Stimulated activated CD4-positive, alpha-beta T cell treated with anti-CD3 and anti-CD28 coated beads, TNF-alpha, amount 100 ng/mL, for 1 hour (primary cell): ENCODE measurements at regions not wholly inside any gene's neighbourhood (a gene's known extent, or its start where the extent isn't known, plus 50 kb on each side); places are given as distances from the start of the nearest gene placed in this dataset.
"Not testable (repeated sequence)": the region's sequence is repeated elsewhere in the genome, so short reads cannot be mapped to it uniquely, and the experiment has no call there.

Experiments used
- DNase-seq, 3 donors: peaks; one replicate each; pipeline ENCODE4 v3.0.0-alpha.2; 2020; ENCODE audit warnings: low read depth in 3 of 3, low spot score in 1 of 3

GRCh38 chrX:149420566-149420965 lies 84.5 kb downstream of the IDS start:
- DNase-seq = not testable (repeated sequence)

- DNase-seq = no peak
Measured at GRCh38 chrX:149398027-149398426, 107.1 kb downstream of the IDS start.

GRCh38 chrX:149392921-149393320 lies 112.2 kb downstream of the IDS start:
- DNase-seq = no peak

- no peak for DNase-seq
Measured at GRCh38 chrX:149383852-149384251, 121.3 kb downstream of the IDS start.

- no peak for DNase-seq
Measured at GRCh38 chrX:149374751-149375150, 130.4 kb downstream of the IDS start.

GRCh38 chrX:149372866-149373265 lies 132.2 kb downstream of the IDS start:
- no peak for DNase-seq

GRCh38 chrX:149371986-149372385 lies 133.1 kb downstream of the IDS start:
- DNase-seq = no peak

- DNase-seq = no peak
Measured at GRCh38 chrX:149370097-149370496, 135.0 kb downstream of the IDS start.

GRCh38 chrX:149365552-149365951 lies 139.6 kb downstream of the IDS start:
- DNase-seq = no peak

GRCh38 chrX:149365061-149365460 lies 140.0 kb downstream of the IDS start:
- no peak for DNase-seq

GRCh38 chrX:149363965-149364364 lies 141.1 kb downstream of the IDS start:
- no peak for DNase-seq

GRCh38 chrX:149346306-149346705 lies 158.8 kb downstream of the IDS start:
- DNase-seq = no peak

- DNase-seq = no peak
Measured at GRCh38 chrX:149322316-149322715, 182.8 kb downstream of the IDS start.

GRCh38 chrX:149313871-149314371 lies 191.2 kb downstream of the IDS start:
- DNase-seq = no peak

GRCh38 chrX:149312988-149313387 lies 192.1 kb downstream of the IDS start:
- no peak for DNase-seq

GRCh38 chrX:149312097-149312496 lies 193.0 kb downstream of the IDS start:
- no peak for DNase-seq

GRCh38 chrX:149302705-149303104 lies 202.4 kb downstream of the IDS start:
- DNase-seq = no peak

- DNase-seq = no peak
Measured at GRCh38 chrX:149298111-149298510, 207.0 kb downstream of the IDS start.

- no peak for DNase-seq
Measured at GRCh38 chrX:149296092-149296491, 209.0 kb downstream of the IDS start.

- DNase-seq = peak in 2 of 3 donors; percentile 5 to 7
Measured at GRCh38 chrX:149286940-149287349, 218.2 kb downstream of the IDS start.

GRCh38 chrX:149284616-149285015 lies 220.5 kb downstream of the IDS start:
- no peak for DNase-seq

- no peak for DNase-seq
Measured at GRCh38 chrX:149283853-149284252, 221.3 kb downstream of the IDS start.

GRCh38 chrX:149282909-149283308 lies 222.2 kb downstream of the IDS start:
- no peak for DNase-seq

GRCh38 chrX:149280011-149280410 lies 225.1 kb downstream of the IDS start:
- DNase-seq = no peak
